ENCODE measurements at regions not wholly inside any gene's neighbourhood (a gene's known extent, or its start where the extent isn't known, plus 50 kb on each side); places are given as distances from the start of the nearest gene placed in this dataset.

DNA sequence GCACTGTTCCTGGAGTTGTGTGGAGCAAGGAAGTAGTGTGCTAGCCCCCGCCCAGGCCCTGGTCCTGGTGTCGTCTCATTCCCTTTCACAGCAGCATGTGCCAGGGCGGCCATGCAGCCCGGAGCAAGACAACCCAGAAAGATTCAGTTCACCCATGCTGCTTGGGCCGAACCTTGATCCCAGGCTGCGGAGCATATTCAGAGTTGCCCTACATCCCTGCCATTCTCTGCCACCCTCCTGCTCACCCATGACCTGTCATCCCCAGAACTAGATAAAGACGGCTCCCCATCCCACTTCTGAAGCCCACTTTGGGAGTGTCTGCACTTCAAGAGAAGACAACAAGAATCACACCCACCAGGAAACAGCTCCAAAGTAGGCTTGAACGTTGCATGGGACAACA is 2452.5 kb downstream of the TP53TG3F start:
- Histone ChIP-seq H3K9me3 (ENCODE audit: control insufficient read depth, low read depth, low read length) (peaks cover 80% of the 10 kb centered on the region), H4K91ac (ENCODE audit: insufficient read length, low read depth, low read length) (no peak overlapping the region), H4K20me1 (ENCODE audit: control insufficient read depth, insufficient read depth, insufficient read length) (no peaks in the 10 kb centered on the region), H3K9ac (ENCODE audit: extremely low read depth, insufficient read length, low read length) (no peak overlapping the region), H2AFZ (ENCODE audit: low read length) (no peak overlapping the region), H2BK5ac (ENCODE audit: insufficient read length, low read length) (no peak overlapping the region), H3K4me1 (ENCODE audit: insufficient read depth, low read length) (no peaks in the 10 kb centered on the region), H3K56ac (ENCODE audit: insufficient read length, low read depth, low read length) (no peak overlapping the region), H3K18ac (ENCODE audit: insufficient read length, low read depth, low read length) (no peak overlapping the region), H2BK20ac (ENCODE audit: low read depth, low read length, poor library complexity, severe bottlenecking) (no peak overlapping the region), H3K27me3 (ENCODE audit: insufficient read depth, low read length) (no peaks in the 10 kb centered on the region), H2BK15ac (ENCODE audit: low read depth, low read length) (no peak overlapping the region), H2BK12ac (ENCODE audit: insufficient read length, low read depth, low read length) (no peak overlapping the region), H3K27ac (ENCODE audit: insufficient read length, low read depth, low read length) (no peak overlapping the region), H3K23me2 (ENCODE audit: insufficient read length, low read depth, low read length, poor library complexity, severe bottlenecking) (no peaks in the 10 kb centered on the region), H4K8ac (replicated peaks; ENCODE audit: insufficient read length, low read depth, low read length) (no peak overlapping the region), H2AK5ac (ENCODE audit: insufficient read length, low read length) (no peak overlapping the region), H2BK120ac (ENCODE audit: low read depth, low read length, poor library complexity, severe bottlenecking) (no peak overlapping the region), H3K4ac (ENCODE audit: low read depth, low read length) (no peak overlapping the region), H3T11ph (ENCODE audit: low read length) (no peak overlapping the region), H3K79me1 (ENCODE audit: insufficient read depth, low read depth, low read length, poor library complexity, severe bottlenecking) (no peaks in the 10 kb centered on the region), H3K14ac (ENCODE audit: insufficient read depth, low read length) (no peak overlapping the region), H3K23ac (ENCODE audit: insufficient read length, low read depth, low read length) (no peak overlapping the region), H3K4me2 (ENCODE audit: insufficient read depth, insufficient read length, low read length) (no peak overlapping the region), H4K5ac (ENCODE audit: insufficient read length, low read depth, low read length) (no peak overlapping the region), H3K79me2 (ENCODE audit: insufficient read depth, low read length) (no peaks in the 10 kb centered on the region)
- TF ChIP-seq, protein P1, sequence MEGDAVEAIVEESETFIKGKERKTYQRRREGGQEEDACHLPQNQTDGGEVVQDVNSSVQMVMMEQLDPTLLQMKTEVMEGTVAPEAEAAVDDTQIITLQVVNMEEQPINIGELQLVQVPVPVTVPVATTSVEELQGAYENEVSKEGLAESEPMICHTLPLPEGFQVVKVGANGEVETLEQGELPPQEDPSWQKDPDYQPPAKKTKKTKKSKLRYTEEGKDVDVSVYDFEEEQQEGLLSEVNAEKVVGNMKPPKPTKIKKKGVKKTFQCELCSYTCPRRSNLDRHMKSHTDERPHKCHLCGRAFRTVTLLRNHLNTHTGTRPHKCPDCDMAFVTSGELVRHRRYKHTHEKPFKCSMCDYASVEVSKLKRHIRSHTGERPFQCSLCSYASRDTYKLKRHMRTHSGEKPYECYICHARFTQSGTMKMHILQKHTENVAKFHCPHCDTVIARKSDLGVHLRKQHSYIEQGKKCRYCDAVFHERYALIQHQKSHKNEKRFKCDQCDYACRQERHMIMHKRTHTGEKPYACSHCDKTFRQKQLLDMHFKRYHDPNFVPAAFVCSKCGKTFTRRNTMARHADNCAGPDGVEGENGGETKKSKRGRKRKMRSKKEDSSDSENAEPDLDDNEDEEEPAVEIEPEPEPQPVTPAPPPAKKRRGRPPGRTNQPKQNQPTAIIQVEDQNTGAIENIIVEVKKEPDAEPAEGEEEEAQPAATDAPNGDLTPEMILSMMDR (conservative IDR thresholded peaks at IDR 0.05): no peak
- DNase-seq: no peak
- no peak overlapping the region for H3K27ac Mint-ChIP-seq
- no peaks in the 10 kb centered on the region; the same call in none of the 2 replicates for H3K27me3 Mint-ChIP-seq (ENCODE audit: low read depth)
- H3K4me3 Mint-ChIP-seq: no peak overlapping the region; a peak in 1 of 5 replicates
- H3K36me3 Mint-ChIP-seq (ENCODE audit: insufficient read depth in 1 of 3, low read depth in 3 of 3): peaks cover 23 to 45% (median 23%) of the 10 kb centered on the region in 3 experiments; a peak in 5 of 7 replicates
- H3K9me3 Mint-ChIP-seq: peaks cover 92 to 95% of the 10 kb centered on the region in 2 experiments
- no CpG with 5 or more reads among the region's 8 CpGs for WGBS (ENCODE audit: extremely low coverage, insufficient read length, low lambda C conversion rate)
- no peaks in the 10 kb centered on the region for H3K4me1 Mint-ChIP-seq

Measured in H9 (cell line).